ENCODE measurements at regions not wholly inside any gene's neighbourhood (a gene's known extent, or its start where the extent isn't known, plus 50 kb on each side); places are given as distances from the start of the nearest gene placed in this dataset.

DNA sequence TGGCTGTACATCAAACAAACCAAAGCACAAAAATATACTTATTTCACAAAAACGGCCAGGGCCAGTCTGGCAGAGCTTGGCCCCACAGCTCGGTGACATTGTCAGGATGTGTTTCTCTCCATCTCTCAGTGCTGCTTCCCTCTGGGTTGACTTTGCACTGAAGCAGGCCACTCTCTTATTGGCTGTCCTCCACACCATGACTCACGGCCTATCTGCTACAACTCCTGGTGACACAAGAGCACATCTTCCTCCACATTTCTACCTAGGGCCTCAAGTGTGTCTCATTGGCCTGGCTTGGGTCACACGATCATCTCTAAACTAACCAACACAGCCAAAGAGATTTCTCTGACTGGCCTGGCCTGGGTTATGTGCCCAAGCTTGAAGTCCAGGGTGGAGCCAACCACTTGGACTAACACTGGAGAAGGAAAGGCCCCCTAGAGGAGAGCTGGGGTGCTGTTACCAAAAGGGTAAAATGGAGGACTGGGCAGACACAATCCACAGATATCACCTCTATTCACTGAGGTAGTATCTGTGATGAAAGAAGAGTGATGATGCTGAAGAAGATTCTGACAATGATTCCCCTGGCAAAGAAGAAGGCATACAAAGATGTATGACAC, 159.8 kb upstream of the TSHZ2 start (continued):
- TF ChIP-seq, protein P1, sequence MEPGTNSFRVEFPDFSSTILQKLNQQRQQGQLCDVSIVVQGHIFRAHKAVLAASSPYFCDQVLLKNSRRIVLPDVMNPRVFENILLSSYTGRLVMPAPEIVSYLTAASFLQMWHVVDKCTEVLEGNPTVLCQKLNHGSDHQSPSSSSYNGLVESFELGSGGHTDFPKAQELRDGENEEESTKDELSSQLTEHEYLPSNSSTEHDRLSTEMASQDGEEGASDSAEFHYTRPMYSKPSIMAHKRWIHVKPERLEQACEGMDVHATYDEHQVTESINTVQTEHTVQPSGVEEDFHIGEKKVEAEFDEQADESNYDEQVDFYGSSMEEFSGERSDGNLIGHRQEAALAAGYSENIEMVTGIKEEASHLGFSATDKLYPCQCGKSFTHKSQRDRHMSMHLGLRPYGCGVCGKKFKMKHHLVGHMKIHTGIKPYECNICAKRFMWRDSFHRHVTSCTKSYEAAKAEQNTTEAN (CRISPR knock-in tag; IDR thresholded peaks at IDR 0.05): no peak
- TF ChIP-seq NFATC4 (CRISPR knock-in tag; IDR thresholded peaks at IDR 0.05) (no peak), RORB (CRISPR knock-in tag; IDR thresholded peaks at IDR 0.05) (no peak), NR2C2 (CRISPR knock-in tag; IDR thresholded peaks at IDR 0.05) (no peak)

DNA sequence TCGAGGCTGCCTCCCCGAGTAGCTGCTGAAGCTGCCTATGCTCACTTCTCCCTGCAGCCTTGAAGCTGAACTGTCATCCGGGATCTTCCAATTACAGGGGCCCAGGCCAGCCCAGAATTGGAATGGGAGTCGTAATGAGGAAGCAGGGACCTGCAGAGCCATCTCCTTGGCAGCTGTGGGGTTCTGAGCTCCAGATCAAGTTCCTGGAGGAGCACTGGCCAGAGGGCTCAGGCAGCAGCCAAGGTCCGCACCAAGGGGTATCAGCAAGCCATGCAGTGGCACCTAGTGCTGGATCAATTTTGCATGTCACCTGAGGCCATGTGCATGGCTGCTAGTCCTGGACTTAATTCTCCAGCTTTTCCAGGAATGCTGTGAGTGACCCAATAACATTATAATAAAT, 163.2 kb upstream of the TSHZ2 start:
- no peak overlapping the region for H3K4me3 Mint-ChIP-seq
- no peaks in the 10 kb centered on the region for H3K4me1 Mint-ChIP-seq
- H3K36me3 Mint-ChIP-seq: no peaks in the 10 kb centered on the region
- no peaks in the 10 kb centered on the region for H3K27me3 Mint-ChIP-seq (ENCODE audit: low read depth)
- ATAC-seq (no peak), DNase-seq (ENCODE audit: low spot score) (no peak)
- H3K9me3 Mint-ChIP-seq: peaks cover 7% of the 10 kb centered on the region
- ChIA-PET CTCF (no interaction called here), POLR2A (no interaction called here)
- TF ChIP-seq ZNF121 (CRISPR knock-in tag; IDR thresholded peaks at IDR 0.05) (no peak), CBFB (CRISPR knock-in tag; IDR thresholded peaks at IDR 0.05; ENCODE audit: low read depth) (no peak), ZNF317 (CRISPR knock-in tag; IDR thresholded peaks at IDR 0.05; ENCODE audit: borderline replicate concordance, low read depth) (no peak), IRF2 (CRISPR knock-in tag; IDR thresholded peaks at IDR 0.05; ENCODE audit: borderline replicate concordance, low read depth) (no peak), SP1 (CRISPR knock-in tag; conservative IDR thresholded peaks at IDR 0.05) (no peak)
- TF ChIP-seq, protein P2, sequence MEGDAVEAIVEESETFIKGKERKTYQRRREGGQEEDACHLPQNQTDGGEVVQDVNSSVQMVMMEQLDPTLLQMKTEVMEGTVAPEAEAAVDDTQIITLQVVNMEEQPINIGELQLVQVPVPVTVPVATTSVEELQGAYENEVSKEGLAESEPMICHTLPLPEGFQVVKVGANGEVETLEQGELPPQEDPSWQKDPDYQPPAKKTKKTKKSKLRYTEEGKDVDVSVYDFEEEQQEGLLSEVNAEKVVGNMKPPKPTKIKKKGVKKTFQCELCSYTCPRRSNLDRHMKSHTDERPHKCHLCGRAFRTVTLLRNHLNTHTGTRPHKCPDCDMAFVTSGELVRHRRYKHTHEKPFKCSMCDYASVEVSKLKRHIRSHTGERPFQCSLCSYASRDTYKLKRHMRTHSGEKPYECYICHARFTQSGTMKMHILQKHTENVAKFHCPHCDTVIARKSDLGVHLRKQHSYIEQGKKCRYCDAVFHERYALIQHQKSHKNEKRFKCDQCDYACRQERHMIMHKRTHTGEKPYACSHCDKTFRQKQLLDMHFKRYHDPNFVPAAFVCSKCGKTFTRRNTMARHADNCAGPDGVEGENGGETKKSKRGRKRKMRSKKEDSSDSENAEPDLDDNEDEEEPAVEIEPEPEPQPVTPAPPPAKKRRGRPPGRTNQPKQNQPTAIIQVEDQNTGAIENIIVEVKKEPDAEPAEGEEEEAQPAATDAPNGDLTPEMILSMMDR (IDR thresholded peaks at IDR 0.05): no peak
- no peak overlapping the region for H3K27ac Mint-ChIP-seq

DNA sequence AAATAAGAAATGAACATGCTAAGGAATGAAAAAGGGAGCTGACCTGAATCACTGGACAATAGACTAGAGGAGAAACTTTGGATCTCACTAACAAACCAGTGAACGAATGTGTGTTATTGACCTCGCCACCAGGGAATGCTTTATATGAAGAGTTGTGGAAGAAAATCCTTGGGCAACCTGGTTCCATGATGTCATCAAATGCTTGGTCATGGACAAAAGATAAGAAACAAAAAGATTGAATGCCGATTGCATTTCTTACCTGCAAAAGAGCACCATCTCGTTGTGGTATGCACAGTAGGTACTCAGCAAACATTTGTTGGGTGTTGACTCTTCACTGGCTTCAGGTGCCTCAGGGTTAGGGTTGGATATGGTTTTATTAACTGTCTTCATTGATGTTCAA, 165.2 kb upstream of the TSHZ2 start:
- ChIA-PET POLR2A (no interaction called here), CTCF (no interaction called here)
- no peak overlapping the region for H3K4me3 Mint-ChIP-seq
- no peaks in the 10 kb centered on the region for H3K4me1 Mint-ChIP-seq
- no peaks in the 10 kb centered on the region for H3K27me3 Mint-ChIP-seq (ENCODE audit: low read depth)
- H3K36me3 Mint-ChIP-seq: no peaks in the 10 kb centered on the region
- no peak for ATAC-seq
- H3K27ac Mint-ChIP-seq: no peak overlapping the region
- TF ChIP-seq RORB (CRISPR knock-in tag; IDR thresholded peaks at IDR 0.05): no peak
- TF ChIP-seq FOXP1 (CRISPR knock-in tag; IDR thresholded peaks at IDR 0.05; ENCODE audit: borderline replicate concordance): no peak
- no peak for TF ChIP-seq ETV6 (CRISPR knock-in tag; IDR thresholded peaks at IDR 0.05)
- TF ChIP-seq, protein P3, sequence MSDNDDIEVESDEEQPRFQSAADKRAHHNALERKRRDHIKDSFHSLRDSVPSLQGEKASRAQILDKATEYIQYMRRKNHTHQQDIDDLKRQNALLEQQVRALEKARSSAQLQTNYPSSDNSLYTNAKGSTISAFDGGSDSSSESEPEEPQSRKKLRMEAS (CRISPR knock-in tag; IDR thresholded peaks at IDR 0.05): no peak
- TF ChIP-seq ZNF232 (CRISPR knock-in tag; IDR thresholded peaks at IDR 0.05): no peak
- TF ChIP-seq CREB1 (CRISPR knock-in tag; IDR thresholded peaks at IDR 0.05): no peak
- no peak for TF ChIP-seq ZNF416 (CRISPR knock-in tag; IDR thresholded peaks at IDR 0.05)
- TF ChIP-seq, protein P4, sequence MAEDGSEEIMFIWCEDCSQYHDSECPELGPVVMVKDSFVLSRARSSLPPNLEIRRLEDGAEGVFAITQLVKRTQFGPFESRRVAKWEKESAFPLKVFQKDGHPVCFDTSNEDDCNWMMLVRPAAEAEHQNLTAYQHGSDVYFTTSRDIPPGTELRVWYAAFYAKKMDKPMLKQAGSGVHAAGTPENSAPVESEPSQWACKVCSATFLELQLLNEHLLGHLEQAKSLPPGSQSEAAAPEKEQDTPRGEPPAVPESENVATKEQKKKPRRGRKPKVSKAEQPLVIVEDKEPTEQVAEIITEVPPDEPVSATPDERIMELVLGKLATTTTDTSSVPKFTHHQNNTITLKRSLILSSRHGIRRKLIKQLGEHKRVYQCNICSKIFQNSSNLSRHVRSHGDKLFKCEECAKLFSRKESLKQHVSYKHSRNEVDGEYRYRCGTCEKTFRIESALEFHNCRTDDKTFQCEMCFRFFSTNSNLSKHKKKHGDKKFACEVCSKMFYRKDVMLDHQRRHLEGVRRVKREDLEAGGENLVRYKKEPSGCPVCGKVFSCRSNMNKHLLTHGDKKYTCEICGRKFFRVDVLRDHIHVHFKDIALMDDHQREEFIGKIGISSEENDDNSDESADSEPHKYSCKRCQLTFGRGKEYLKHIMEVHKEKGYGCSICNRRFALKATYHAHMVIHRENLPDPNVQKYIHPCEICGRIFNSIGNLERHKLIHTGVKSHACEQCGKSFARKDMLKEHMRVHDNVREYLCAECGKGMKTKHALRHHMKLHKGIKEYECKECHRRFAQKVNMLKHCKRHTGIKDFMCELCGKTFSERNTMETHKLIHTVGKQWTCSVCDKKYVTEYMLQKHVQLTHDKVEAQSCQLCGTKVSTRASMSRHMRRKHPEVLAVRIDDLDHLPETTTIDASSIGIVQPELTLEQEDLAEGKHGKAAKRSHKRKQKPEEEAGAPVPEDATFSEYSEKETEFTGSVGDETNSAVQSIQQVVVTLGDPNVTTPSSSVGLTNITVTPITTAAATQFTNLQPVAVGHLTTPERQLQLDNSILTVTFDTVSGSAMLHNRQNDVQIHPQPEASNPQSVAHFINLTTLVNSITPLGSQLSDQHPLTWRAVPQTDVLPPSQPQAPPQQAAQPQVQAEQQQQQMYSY (CRISPR knock-in tag; IDR thresholded peaks at IDR 0.05): no peak
- TF ChIP-seq NFYB (CRISPR knock-in tag; conservative IDR thresholded peaks at IDR 0.05; ENCODE audit: low read depth): no peak
- TF ChIP-seq SP1 (CRISPR knock-in tag; conservative IDR thresholded peaks at IDR 0.05): no peak
- no peak for TF ChIP-seq EMX1 (CRISPR knock-in tag; IDR thresholded peaks at IDR 0.05)
- no peak for TF ChIP-seq GTF2I (CRISPR knock-in tag; conservative IDR thresholded peaks at IDR 0.05)
- H3K9me3 Mint-ChIP-seq: no peaks in the 10 kb centered on the region
- no peak for DNase-seq (ENCODE audit: low spot score)

Measured in WTC11 (cell line).